ENCODE measurements at regions not wholly inside any gene's neighbourhood (a gene's known extent, or its start where the extent isn't known, plus 50 kb on each side); places are given as distances from the start of the nearest gene placed in this dataset.

GRCh38 chr5:21024966-21025365 lies 1037.0 kb upstream of the CDH18 start:
- Histone ChIP-seq H4K20me1 (ENCODE audit: insufficient read depth, low read length) (no peaks in the 10 kb centered on the region), H3K9me3 (ENCODE audit: low read length) (peaks cover 24% of the 10 kb centered on the region), H3K9ac (ENCODE audit: insufficient read depth, low read depth, low read length) (no peak overlapping the region), H3K79me2 (ENCODE audit: insufficient read depth, low read length) (no peaks in the 10 kb centered on the region), H3K4me2 (ENCODE audit: low read depth, low read length) (no peak overlapping the region), H2AFZ (ENCODE audit: low read length) (no peak overlapping the region), H3K4me3 (replicated peaks in 1 of 3; ENCODE audit: insufficient read depth in 1 of 3, low read depth in 2 of 3, low read length in 3 of 3) (no peak overlapping the region), H3K4me1 (ENCODE audit: insufficient read depth, low read length) (no peaks in the 10 kb centered on the region), H3K27ac (ENCODE audit: extremely low read length, insufficient read depth, low read length) (no peak overlapping the region), H3K27me3 (ENCODE audit: control insufficient read depth in 1 of 2, insufficient read depth in 2 of 2, low read length in 2 of 2) (no peaks in the 10 kb centered on the region), H3K36me3 (replicated peaks in 1 of 2; ENCODE audit: control insufficient read depth in 1 of 2, insufficient read depth in 2 of 2, low read length in 2 of 2) (no peaks in the 10 kb centered on the region)
- WGBS (ENCODE audit: low lambda C conversion rate): 4% methylated on average over 1 of the region's 1 CpG
- TF ChIP-seq ERF (CRISPR knock-in tag; IDR thresholded peaks at IDR 0.05): no peak
- TF ChIP-seq SMARCC2 (IDR thresholded peaks at IDR 0.05): no peak
- no peak for TF ChIP-seq HNF4G (IDR thresholded peaks at IDR 0.05; ENCODE audit: borderline replicate concordance, low read depth, low read length)
- no peak for TF ChIP-seq HNF4G (CRISPR knock-in tag; IDR thresholded peaks at IDR 0.05; ENCODE audit: borderline replicate concordance, low read depth)
- no peak for TF ChIP-seq ZNF446 (CRISPR knock-in tag; IDR thresholded peaks at IDR 0.05)
- TF ChIP-seq ZNF781 (CRISPR knock-in tag; IDR thresholded peaks at IDR 0.05; ENCODE audit: borderline replicate concordance, not compliant biosample characterization): no peak
- no peak for TF ChIP-seq ZFAT (CRISPR knock-in tag; conservative IDR thresholded peaks at IDR 0.05)
- TF ChIP-seq TBL1XR1 (IDR thresholded peaks at IDR 0.05; ENCODE audit: borderline replicate concordance, low read length, partially characterized antibody): no peak
- no peak for TF ChIP-seq HDAC6 (IDR thresholded peaks at IDR 0.05; ENCODE audit: low read depth, low read length)
- no peak for TF ChIP-seq SATB2 (CRISPR knock-in tag; IDR thresholded peaks at IDR 0.05)
- no peak for TF ChIP-seq GRHL1 (CRISPR knock-in tag; conservative IDR thresholded peaks at IDR 0.05)
- ATAC-seq (no peak), DNase-seq (ENCODE audit: low spot score) (no peak), FAIRE-seq (no peak)
- in situ Hi-C loops (cut with HindIII; ENCODE audit: extremely low pct_ligation_motif_present, low pct_unique_long_range_greater_than_20kb) (no loop called here), intact Hi-C loops (cut with micrococcal nuclease; ENCODE audit: unreplicated experiment) (no loop called here)
- BruUV-seq (replicated peaks): no TSS peak
- ChIA-PET CTCF (ENCODE audit: low intra/inter-chr PET ratio, low total read pairs) (no interaction called here), POLR2A (no interaction called here)
